AG10803 (cell line): ENCODE measurements at regions not wholly inside any gene's neighbourhood (a gene's known extent, or its start where the extent isn't known, plus 50 kb on each side); places are given as distances from the start of the nearest gene placed in this dataset.
A peak's percentile ranks its signal among the peaks of the same experiment; 100 is the strongest.

Source experiments
- DNase-seq: peaks from one replicate; pipeline ENCODE4 v3.0.0; 2010; ENCODE audit warnings: low read depth
- H3K4me3 ChIP-seq: 2 replicates; pipeline ENCODE4 v1.5.1; 2011; ENCODE audit warnings: mild to moderate bottlenecking, low read length, control low read depth
- CTCF ChIP-seq: conservative IDR thresholded peaks from 2 replicates; pipeline ENCODE4 v1.5.1; 2011; ENCODE audit warnings: mild to moderate bottlenecking, low read length, control low read depth, inconsistent platforms

GRCh38 chr6:167533851-167534250, 209.0 kb downstream of the TTLL2 start:
- TF ChIP-seq CTCF, result no peak
- H3K4me3 ChIP-seq, result no peak overlapping the region
- no peak for DNase-seq

- DNase-seq, result no peak
- no peak overlapping the region for H3K4me3 ChIP-seq
- no peak for TF ChIP-seq CTCF
Measured at GRCh38 chr6:167537816-167538215, 212.9 kb downstream of the TTLL2 start.

GRCh38 chr6:167538746-167539145, 213.9 kb downstream of the TTLL2 start:
- DNase-seq, result no peak

GRCh38 chr6:167540796-167541195, 215.9 kb downstream of the TTLL2 start:
- H3K4me3 ChIP-seq, result no peak overlapping the region
- no peak for DNase-seq
- TF ChIP-seq CTCF, result no peak

More at GRCh38 chr6:167538746-167539145, 213.9 kb downstream of the TTLL2 start:
- TF ChIP-seq CTCF, result no peak
- no peak overlapping the region for H3K4me3 ChIP-seq

- H3K4me3 ChIP-seq, result no peak overlapping the region
- DNase-seq, result no peak
- TF ChIP-seq CTCF, result no peak
Measured at GRCh38 chr6:167541544-167541943, 216.7 kb downstream of the TTLL2 start.

GRCh38 chr6:167543602-167544497, 219.0 kb downstream of the TTLL2 start:
- no peak overlapping the region for H3K4me3 ChIP-seq
- DNase-seq, result peak; percentile 12
- no peak for TF ChIP-seq CTCF
